ENCODE measurements at regions not wholly inside any gene's neighbourhood (a gene's known extent, or its start where the extent isn't known, plus 50 kb on each side); places are given as distances from the start of the nearest gene placed in this dataset.

DNA sequence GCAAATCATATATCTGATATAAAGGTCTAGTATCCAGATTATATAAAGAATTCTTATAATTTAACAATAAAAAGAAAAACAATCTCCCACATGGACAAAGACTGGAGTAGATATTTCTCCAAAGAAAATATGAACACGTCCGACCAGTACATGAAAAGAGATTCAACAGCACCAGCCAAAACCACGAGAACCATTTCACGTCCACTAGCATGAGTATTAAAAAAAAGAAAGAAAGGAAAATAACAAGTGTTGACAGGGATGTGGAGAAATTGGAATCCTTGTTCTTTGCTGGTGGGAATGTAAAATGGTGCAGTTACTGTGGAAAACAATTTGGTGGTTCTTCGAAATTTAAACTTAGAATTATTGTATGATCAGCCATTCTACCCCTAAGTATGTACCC, 432.7 kb upstream of the TRIB2 start:
- no peak for TF ChIP-seq GATA3 (IDR thresholded peaks at IDR 0.05; ENCODE audit: low read depth, low read length)
- no peak for TF ChIP-seq GATA2 (IDR thresholded peaks at IDR 0.05; ENCODE audit: low read depth, low read length)

All from SH-SY5Y (cell line).